Fibroblast of lung (primary cell): ENCODE measurements at regions not wholly inside any gene's neighbourhood (a gene's known extent, or its start where the extent isn't known, plus 50 kb on each side); places are given as distances from the start of the nearest gene placed in this dataset.

ENCODE experiments used
- DNase-seq, 2 donors: peaks; one replicate each; pipeline versions ENCODE4 v3.0.0 to v3.0.0-alpha.2; 2010; ENCODE audit warnings: low read depth in 2 of 2
- H2AFZ ChIP-seq: 2 replicates; pipeline ENCODE4 v1.5.1; 2012; ENCODE audit warnings: low read length, control low read depth, inconsistent platforms
- H3K27ac ChIP-seq: 2 replicates; pipeline ENCODE4 v1.5.1; 2011; ENCODE audit warnings: low read length, control low read depth; ENCODE audit not compliant: insufficient read depth
- H3K27me3 ChIP-seq: 2 replicates; pipeline ENCODE4 v1.5.1; 2011; ENCODE audit warnings: mild to moderate bottlenecking, low read length; ENCODE audit not compliant: control insufficient read depth, insufficient read depth
- H3K36me3 ChIP-seq: 2 replicates; pipeline ENCODE4 v1.5.1; 2011; ENCODE audit warnings: low read length; ENCODE audit not compliant: control insufficient read depth, insufficient read depth
- H3K4me1 ChIP-seq: 2 replicates; pipeline ENCODE4 v1.5.1; 2011; ENCODE audit warnings: low read length; ENCODE audit not compliant: control insufficient read depth, insufficient read depth; ENCODE audit errors: extremely low read depth
- H3K4me2 ChIP-seq: 2 replicates; pipeline ENCODE4 v1.5.1; 2011; ENCODE audit warnings: low read length, control low read depth; ENCODE audit not compliant: insufficient read depth; ENCODE audit errors: extremely low read depth
- H3K4me3 ChIP-seq, 4 experiments: fragments of 200-600 bp in 1 of 4; sonication (generic) in 1 of 4; replicated peaks in 1 of 4; 2 replicates each; pipeline ENCODE4 v1.5.1; 2011 to 2016; ENCODE audit warnings: low read length in 4 of 4, low read depth in 3 of 4, mild to moderate bottlenecking in 3 of 4, control low read depth in 2 of 4, inconsistent platforms in 1 of 4, mixed read lengths in 1 of 4; ENCODE audit not compliant: insufficient read depth in 1 of 4; ENCODE audit errors: control extremely low read depth in 1 of 4
- H3K79me2 ChIP-seq: 2 replicates; pipeline ENCODE4 v1.5.1; 2012; ENCODE audit warnings: mild to moderate bottlenecking, low read length, inconsistent platforms; ENCODE audit not compliant: control insufficient read depth, insufficient read depth
- H3K9ac ChIP-seq: 2 replicates; pipeline ENCODE4 v1.5.1; 2011; ENCODE audit warnings: mild to moderate bottlenecking, low read length, control low read depth; ENCODE audit not compliant: insufficient read depth
- H3K9me3 ChIP-seq: 2 replicates; pipeline ENCODE4 v1.5.1; 2012; ENCODE audit warnings: low read depth, low read length; ENCODE audit not compliant: control insufficient read depth, insufficient read depth
- H4K20me1 ChIP-seq: 2 replicates; pipeline ENCODE4 v1.5.1; 2011; ENCODE audit warnings: low read length; ENCODE audit not compliant: control insufficient read depth, insufficient read depth; ENCODE audit errors: extremely low read depth
- EZH2 ChIP-seq: IDR thresholded peaks from 2 replicates; pipeline ENCODE4 v1.5.1; 2012; ENCODE audit warnings: low read length, control low read depth, mild to moderate bottlenecking; ENCODE audit errors: missing control alignments
- TF ChIP-seq, protein P1 (sequence below), 2 donors: IDR thresholded peaks in 1 of 2; conservative IDR thresholded peaks in 1 of 2; 1 replicate in 1 of 2; 2 replicates in 1 of 2; pipeline ENCODE4 v1.5.1; 2011 to 2012; ENCODE audit warnings: low read length in 2 of 2, control low read depth in 1 of 2, inconsistent platforms in 1 of 2, low read depth in 1 of 2, mild to moderate bottlenecking in 1 of 2

GRCh38 chr4:176925962-176926361 is 133.2 kb upstream of the VEGFC start:
- no peak overlapping the region for H3K4me2 ChIP-seq
- H3K9me3 ChIP-seq, result no peaks in the 10 kb centered on the region
- no peak overlapping the region for H3K9ac ChIP-seq
- H4K20me1 ChIP-seq, result no peaks in the 10 kb centered on the region
- no peak overlapping the region for H3K27ac ChIP-seq
- no peak for DNase-seq
- no peaks in the 10 kb centered on the region for H3K79me2 ChIP-seq
- TF ChIP-seq EZH2, result no peak
- TF ChIP-seq, protein P1, sequence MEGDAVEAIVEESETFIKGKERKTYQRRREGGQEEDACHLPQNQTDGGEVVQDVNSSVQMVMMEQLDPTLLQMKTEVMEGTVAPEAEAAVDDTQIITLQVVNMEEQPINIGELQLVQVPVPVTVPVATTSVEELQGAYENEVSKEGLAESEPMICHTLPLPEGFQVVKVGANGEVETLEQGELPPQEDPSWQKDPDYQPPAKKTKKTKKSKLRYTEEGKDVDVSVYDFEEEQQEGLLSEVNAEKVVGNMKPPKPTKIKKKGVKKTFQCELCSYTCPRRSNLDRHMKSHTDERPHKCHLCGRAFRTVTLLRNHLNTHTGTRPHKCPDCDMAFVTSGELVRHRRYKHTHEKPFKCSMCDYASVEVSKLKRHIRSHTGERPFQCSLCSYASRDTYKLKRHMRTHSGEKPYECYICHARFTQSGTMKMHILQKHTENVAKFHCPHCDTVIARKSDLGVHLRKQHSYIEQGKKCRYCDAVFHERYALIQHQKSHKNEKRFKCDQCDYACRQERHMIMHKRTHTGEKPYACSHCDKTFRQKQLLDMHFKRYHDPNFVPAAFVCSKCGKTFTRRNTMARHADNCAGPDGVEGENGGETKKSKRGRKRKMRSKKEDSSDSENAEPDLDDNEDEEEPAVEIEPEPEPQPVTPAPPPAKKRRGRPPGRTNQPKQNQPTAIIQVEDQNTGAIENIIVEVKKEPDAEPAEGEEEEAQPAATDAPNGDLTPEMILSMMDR (conservative IDR thresholded peaks at IDR 0.05 in 1 of 2, IDR thresholded peaks at IDR 0.05 in 1 of 2; ENCODE audit: low read depth in 1 of 2, low read length in 2 of 2), result no peak
- H3K36me3 ChIP-seq, result no peaks in the 10 kb centered on the region
- H2AFZ ChIP-seq, result no peak overlapping the region
- H3K4me1 ChIP-seq, result no peaks in the 10 kb centered on the region
- H3K4me3 ChIP-seq, result no peak overlapping the region
- H3K27me3 ChIP-seq, result no peaks in the 10 kb centered on the region

- Histone ChIP-seq H3K27me3 (no peaks in the 10 kb centered on the region), H2AFZ (no peak overlapping the region), H3K4me1 (no peaks in the 10 kb centered on the region), H3K9me3 (no peaks in the 10 kb centered on the region), H3K4me2 (no peak overlapping the region), H4K20me1 (no peaks in the 10 kb centered on the region), H3K9ac (no peak overlapping the region), H3K36me3 (no peaks in the 10 kb centered on the region), H3K79me2 (no peaks in the 10 kb centered on the region), H3K27ac (no peak overlapping the region), H3K4me3 (no peak overlapping the region)
- no peak for TF ChIP-seq EZH2
- TF ChIP-seq, protein P1 (conservative IDR thresholded peaks at IDR 0.05 in 1 of 2, IDR thresholded peaks at IDR 0.05 in 1 of 2; ENCODE audit: low read depth in 1 of 2, low read length in 2 of 2), result no peak
- no peak for DNase-seq
Measured at GRCh38 chr4:176927117-176927516, 134.4 kb upstream of the VEGFC start.

- TF ChIP-seq, protein P1 (conservative IDR thresholded peaks at IDR 0.05 in 1 of 2, IDR thresholded peaks at IDR 0.05 in 1 of 2; ENCODE audit: low read depth in 1 of 2, low read length in 2 of 2), result no peak
- TF ChIP-seq EZH2, result no peak
- Histone ChIP-seq H3K4me2 (peak overlapping the region; percentile 30), H2AFZ (no peak overlapping the region), H4K20me1 (no peaks in the 10 kb centered on the region), H3K27ac (no peak overlapping the region), H3K36me3 (no peaks in the 10 kb centered on the region), H3K9ac (no peak overlapping the region), H3K79me2 (no peaks in the 10 kb centered on the region), H3K4me3 (no peak overlapping the region), H3K9me3 (no peaks in the 10 kb centered on the region), H3K4me1 (no peaks in the 10 kb centered on the region), H3K27me3 (no peaks in the 10 kb centered on the region)
- DNase-seq, result peak; percentile 76 to 83
Measured at GRCh38 chr4:176927664-176928063, 134.9 kb upstream of the VEGFC start.
